ENCODE measurements at regions not wholly inside any gene's neighbourhood (a gene's known extent, or its start where the extent isn't known, plus 50 kb on each side); places are given as distances from the start of the nearest gene placed in this dataset.

DNA sequence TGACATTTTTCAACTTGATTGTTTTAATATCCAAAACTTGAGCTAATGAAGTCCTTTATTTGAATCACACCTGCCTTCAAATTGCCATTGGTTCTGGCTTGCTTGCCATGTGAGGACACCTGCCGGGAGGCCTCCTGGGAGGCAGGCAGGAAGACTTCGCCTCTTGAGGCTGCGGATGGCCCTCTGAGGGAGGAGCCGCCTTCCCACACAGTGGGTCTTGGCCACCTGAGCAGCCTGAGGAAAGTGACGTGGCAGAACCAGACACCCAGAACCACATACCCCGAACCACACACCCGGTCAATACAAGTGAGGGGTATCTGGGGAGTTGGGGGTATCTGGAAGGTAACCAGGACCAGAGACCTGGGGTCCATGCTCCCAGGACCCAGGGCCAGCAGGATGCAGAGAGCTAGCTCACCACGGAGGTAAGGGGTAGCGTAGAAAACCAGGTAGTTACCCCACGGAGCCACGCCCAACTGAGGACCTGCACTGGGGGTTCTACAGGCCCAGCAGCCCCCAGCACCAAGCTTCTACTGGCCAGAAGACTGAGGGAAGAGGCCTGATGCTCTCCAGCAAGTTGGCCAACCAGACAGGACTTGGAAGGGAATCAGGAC, 300.5 kb downstream of the TCERG1L start:
- DNase-seq: no peak
- H3K4me1 ChIP-seq (ENCODE audit: control insufficient read depth in 2 of 3, insufficient read depth in 2 of 3, low read depth in 1 of 3, low read length in 3 of 3): no peaks in the 10 kb centered on the region
- H3K9me3 ChIP-seq (ENCODE audit: control insufficient read depth in 2 of 3, insufficient read depth in 1 of 3, low read length in 3 of 3): peaks cover 0 to 2% (median 0%) of the 10 kb centered on the region in 3 donors
- TF ChIP-seq, protein P1, sequence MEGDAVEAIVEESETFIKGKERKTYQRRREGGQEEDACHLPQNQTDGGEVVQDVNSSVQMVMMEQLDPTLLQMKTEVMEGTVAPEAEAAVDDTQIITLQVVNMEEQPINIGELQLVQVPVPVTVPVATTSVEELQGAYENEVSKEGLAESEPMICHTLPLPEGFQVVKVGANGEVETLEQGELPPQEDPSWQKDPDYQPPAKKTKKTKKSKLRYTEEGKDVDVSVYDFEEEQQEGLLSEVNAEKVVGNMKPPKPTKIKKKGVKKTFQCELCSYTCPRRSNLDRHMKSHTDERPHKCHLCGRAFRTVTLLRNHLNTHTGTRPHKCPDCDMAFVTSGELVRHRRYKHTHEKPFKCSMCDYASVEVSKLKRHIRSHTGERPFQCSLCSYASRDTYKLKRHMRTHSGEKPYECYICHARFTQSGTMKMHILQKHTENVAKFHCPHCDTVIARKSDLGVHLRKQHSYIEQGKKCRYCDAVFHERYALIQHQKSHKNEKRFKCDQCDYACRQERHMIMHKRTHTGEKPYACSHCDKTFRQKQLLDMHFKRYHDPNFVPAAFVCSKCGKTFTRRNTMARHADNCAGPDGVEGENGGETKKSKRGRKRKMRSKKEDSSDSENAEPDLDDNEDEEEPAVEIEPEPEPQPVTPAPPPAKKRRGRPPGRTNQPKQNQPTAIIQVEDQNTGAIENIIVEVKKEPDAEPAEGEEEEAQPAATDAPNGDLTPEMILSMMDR (IDR thresholded peaks at IDR 0.05; ENCODE audit: borderline replicate concordance, extremely low read depth, insufficient read depth): no peak
- no peak for FAIRE-seq
- H3K36me3 ChIP-seq (ENCODE audit: control insufficient read depth in 2 of 3, insufficient read depth in 3 of 3, low read length in 3 of 3): no peaks in the 10 kb centered on the region
- H3K9ac ChIP-seq (ENCODE audit: low read length in 3 of 3): no peak overlapping the region
- H3K27ac ChIP-seq (ENCODE audit: low read depth in 2 of 2, low read length in 2 of 2): no peak overlapping the region
- H3K27me3 ChIP-seq (ENCODE audit: control insufficient read depth, insufficient read depth, low read length): no peaks in the 10 kb centered on the region
- no peak overlapping the region for H3K4me3 ChIP-seq (ENCODE audit: low read length in 3 of 3)
- intact Hi-C loops (cut with DNase I): no loop called here

DNA sequence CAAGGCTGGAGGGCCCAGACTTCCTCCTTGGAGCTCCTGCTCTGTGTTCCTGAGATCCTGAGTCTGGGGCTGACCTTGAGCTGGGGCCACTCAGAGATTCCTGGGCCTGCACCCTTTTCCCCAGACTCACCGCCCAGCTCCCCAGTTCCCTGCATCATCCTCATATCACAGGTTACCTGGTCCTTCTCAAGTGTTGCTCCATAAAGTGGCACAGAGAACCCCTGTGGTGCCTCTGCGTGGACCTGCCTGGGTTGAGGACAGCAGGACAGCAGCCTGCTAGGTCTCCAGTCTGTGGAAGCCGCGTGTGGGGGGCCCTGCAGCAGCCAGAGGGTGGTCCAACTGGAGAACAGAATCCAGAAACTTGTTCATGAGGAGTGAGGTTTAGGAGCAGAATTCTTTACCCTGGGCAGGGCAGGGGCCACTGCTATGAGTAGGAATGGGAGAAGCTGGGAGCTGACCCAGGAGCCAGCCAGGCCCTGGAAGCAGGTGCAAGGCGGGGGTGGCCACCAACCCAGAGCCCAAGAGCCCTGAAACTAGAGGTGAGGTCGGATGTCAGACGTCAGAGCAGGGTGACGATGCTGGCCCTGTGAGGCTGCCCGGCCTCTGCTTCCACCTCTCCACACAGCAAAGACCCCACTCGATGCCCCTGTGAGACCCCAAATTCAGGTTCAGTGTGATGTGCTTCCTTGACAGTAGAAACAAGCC, 299.4 kb downstream of the TCERG1L start:
- no peaks in the 10 kb centered on the region for H3K36me3 ChIP-seq (ENCODE audit: control insufficient read depth in 2 of 3, insufficient read depth in 3 of 3, low read length in 3 of 3)
- H3K4me3 ChIP-seq (ENCODE audit: low read length in 3 of 3): no peak overlapping the region
- FAIRE-seq (no peak), DNase-seq (no peak)
- no peak overlapping the region for H3K27ac ChIP-seq (ENCODE audit: low read depth in 2 of 2, low read length in 2 of 2)
- H3K4me1 ChIP-seq (ENCODE audit: control insufficient read depth in 2 of 3, insufficient read depth in 2 of 3, low read depth in 1 of 3, low read length in 3 of 3): no peaks in the 10 kb centered on the region
- TF ChIP-seq, protein P1 (IDR thresholded peaks at IDR 0.05; ENCODE audit: borderline replicate concordance, extremely low read depth, insufficient read depth): no peak
- H3K27me3 ChIP-seq (ENCODE audit: control insufficient read depth, insufficient read depth, low read length): no peaks in the 10 kb centered on the region
- H3K9me3 ChIP-seq (ENCODE audit: control insufficient read depth in 2 of 3, insufficient read depth in 1 of 3, low read length in 3 of 3): peaks cover 0 to 2% (median 0%) of the 10 kb centered on the region in 3 donors
- intact Hi-C loops (cut with DNase I): no loop called here
- H3K9ac ChIP-seq (ENCODE audit: low read length in 3 of 3): no peak overlapping the region

DNA sequence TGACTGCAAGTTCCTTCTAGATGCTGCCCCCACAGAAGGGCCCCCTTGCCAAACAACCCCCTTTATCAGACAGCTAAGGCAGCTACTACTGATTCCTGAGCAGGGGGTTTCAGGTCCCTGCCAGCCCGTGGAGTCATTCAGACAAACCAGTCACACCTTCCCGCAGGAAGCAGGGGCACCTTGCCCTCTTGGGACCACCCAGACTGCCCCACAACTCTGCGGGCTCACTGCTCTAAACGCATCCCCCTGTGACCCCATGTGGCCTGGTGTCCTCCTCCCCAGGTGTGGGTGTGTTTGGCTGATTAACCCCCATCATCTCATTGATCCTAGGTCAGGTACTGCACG, 298.9 kb downstream of the TCERG1L start:
- no peaks in the 10 kb centered on the region for H3K27me3 ChIP-seq (ENCODE audit: control insufficient read depth, insufficient read depth, low read length)
- intact Hi-C loops (cut with DNase I): no loop called here
- no peak overlapping the region for H3K9ac ChIP-seq (ENCODE audit: low read length in 3 of 3)
- H3K4me1 ChIP-seq (ENCODE audit: control insufficient read depth in 2 of 3, insufficient read depth in 2 of 3, low read depth in 1 of 3, low read length in 3 of 3): no peaks in the 10 kb centered on the region
- FAIRE-seq (no peak), DNase-seq (no peak)
- H3K36me3 ChIP-seq (ENCODE audit: control insufficient read depth in 2 of 3, insufficient read depth in 3 of 3, low read length in 3 of 3): no peaks in the 10 kb centered on the region
- no peak overlapping the region for H3K27ac ChIP-seq (ENCODE audit: low read depth in 2 of 2, low read length in 2 of 2)
- no peak overlapping the region for H3K4me3 ChIP-seq (ENCODE audit: low read length in 3 of 3)
- H3K9me3 ChIP-seq (ENCODE audit: control insufficient read depth in 2 of 3, insufficient read depth in 1 of 3, low read length in 3 of 3): peaks cover 0 to 2% (median 0%) of the 10 kb centered on the region in 3 donors
- TF ChIP-seq, protein P1 (IDR thresholded peaks at IDR 0.05; ENCODE audit: borderline replicate concordance, extremely low read depth, insufficient read depth): no peak
